Liver (tissue), 8 donors: ENCODE measurements at regions not wholly inside any gene's neighbourhood (a gene's known extent, or its start where the extent isn't known, plus 50 kb on each side); places are given as distances from the start of the nearest gene placed in this dataset.
"Not testable (repeated sequence)": the region's sequence is repeated elsewhere in the genome, so short reads cannot be mapped to it uniquely, and the experiment has no call there.

Source experiments
- DNase-seq: peaks from one replicate; pipeline ENCODE4 v3.0.0-alpha.2; 2017; ENCODE audit warnings: low spot score
- H3K27ac ChIP-seq, 2 donors: one replicate each; pipeline ENCODE4 v1.7.0; 2013; ENCODE audit warnings: inconsistent platforms in 2 of 2, low read length in 2 of 2, control low read depth in 1 of 2, low read depth in 1 of 2, mild to moderate bottlenecking in 1 of 2
- H3K27me3 ChIP-seq, 4 donors: one replicate each; pipeline versions ENCODE4 v1.6.1 to v1.7.0; 2013; ENCODE audit warnings: low read length in 3 of 4, inconsistent platforms in 1 of 4, mild to moderate bottlenecking in 1 of 4, moderate library complexity in 1 of 4; ENCODE audit not compliant: control insufficient read depth in 4 of 4, insufficient read depth in 4 of 4
- H3K36me3 ChIP-seq, 4 donors: one replicate each; pipeline versions ENCODE4 v1.6.1 to v1.7.0; 2013; ENCODE audit warnings: low read length in 3 of 4, mild to moderate bottlenecking in 3 of 4, low read depth in 1 of 4, moderate library complexity in 1 of 4; ENCODE audit not compliant: control insufficient read depth in 4 of 4, insufficient read depth in 3 of 4
- H3K4me1 ChIP-seq, 4 donors: one replicate each; pipeline versions ENCODE4 v1.6.1 to v1.7.0; 2013; ENCODE audit warnings: low read length in 3 of 4, mild to moderate bottlenecking in 3 of 4, moderate library complexity in 1 of 4; ENCODE audit not compliant: control insufficient read depth in 4 of 4, insufficient read depth in 4 of 4
- H3K4me3 ChIP-seq, 3 donors: one replicate each; pipeline versions ENCODE4 v1.6.1 to v1.7.0; 2013; ENCODE audit warnings: low read length in 3 of 3, control low read depth in 1 of 3, low read depth in 1 of 3, mild to moderate bottlenecking in 1 of 3
- H3K9ac ChIP-seq, 2 donors: one replicate each; pipeline ENCODE4 v1.7.0; 2013; ENCODE audit warnings: low read length in 2 of 2, mild to moderate bottlenecking in 2 of 2, moderate library complexity in 2 of 2, control low read depth in 1 of 2, low read depth in 1 of 2
- H3K9me3 ChIP-seq, 4 donors: one replicate each; pipeline versions ENCODE4 v1.6.1 to v1.7.0; 2013; ENCODE audit warnings: low read length in 3 of 4; ENCODE audit not compliant: control insufficient read depth in 4 of 4
- CTCF ChIP-seq: fragments of 150-350 bp; IDR thresholded peaks from 2 replicates; pipeline ENCODE4 v1.5.1; 2017; ENCODE audit warnings: improper control_type of control experiment, low read depth, low read length; ENCODE audit not compliant: missing input control
- EGR1 ChIP-seq, 2 donors: IDR thresholded peaks; 2 replicates each; pipeline ENCODE4 v1.6.1; 2016 to 2018; ENCODE audit warnings: antibody characterized with exemption in 2 of 2, low read depth in 2 of 2
- FOXA1 ChIP-seq: IDR thresholded peaks from 2 replicates; pipeline ENCODE4 v1.6.1; 2016; ENCODE audit warnings: antibody characterized with exemption
- FOXA2 ChIP-seq: IDR thresholded peaks from 2 replicates; pipeline ENCODE4 v1.6.1; 2016; ENCODE audit warnings: antibody characterized with exemption
- GABPA ChIP-seq, 2 donors: IDR thresholded peaks in 1 of 2; conservative IDR thresholded peaks in 1 of 2; 2 replicates each; pipeline ENCODE4 v1.6.1; 2016; ENCODE audit warnings: antibody characterized with exemption in 2 of 2, mild to moderate bottlenecking in 1 of 2, moderate library complexity in 1 of 2
- HNF4A ChIP-seq, 2 donors: conservative IDR thresholded peaks; 2 replicates each; pipeline ENCODE4 v1.6.1; 2016; ENCODE audit warnings: antibody characterized with exemption in 2 of 2, mild to moderate bottlenecking in 2 of 2
- JUND ChIP-seq, 2 donors: IDR thresholded peaks; 2 replicates each; pipeline ENCODE4 v1.6.1; 2016; ENCODE audit warnings: antibody characterized with exemption in 2 of 2
- MAX ChIP-seq: IDR thresholded peaks from 2 replicates; pipeline ENCODE4 v1.6.1; 2016; ENCODE audit warnings: antibody characterized with exemption
- NR2F2 ChIP-seq: IDR thresholded peaks from 2 replicates; pipeline ENCODE4 v1.6.1; 2016; ENCODE audit warnings: antibody characterized with exemption
- RAD21 ChIP-seq, 2 donors: IDR thresholded peaks; 2 replicates each; pipeline ENCODE4 v1.6.1; 2016; ENCODE audit warnings: antibody characterized with exemption in 2 of 2, mild to moderate bottlenecking in 2 of 2
- RXRA ChIP-seq, 2 donors: IDR thresholded peaks; 2 replicates each; pipeline ENCODE4 v1.6.1; 2017 to 2018; ENCODE audit warnings: antibody characterized with exemption in 2 of 2, mild to moderate bottlenecking in 1 of 2
- SP1 ChIP-seq: IDR thresholded peaks from 2 replicates; pipeline ENCODE4 v1.6.1; 2018; ENCODE audit warnings: antibody characterized with exemption, mild to moderate bottlenecking
- TAF1 ChIP-seq: conservative IDR thresholded peaks from 2 replicates; pipeline ENCODE4 v1.6.1; 2016; ENCODE audit warnings: antibody characterized with exemption, mild to moderate bottlenecking
- YY1 ChIP-seq: IDR thresholded peaks from 2 replicates; pipeline ENCODE4 v1.6.1; 2016; ENCODE audit warnings: antibody characterized with exemption, mild to moderate bottlenecking
- WGBS: extraction: QIAGEN DNeasy Blood & Tissue Kit; methylation state at CpG from one replicate; pipeline ENCODE4 v1.1.7; 2013; 5-methylcytosine and 5-hydroxymethylcytosine counted together
- TF ChIP-seq, protein P1 (sequence below): IDR thresholded peaks from 2 replicates; pipeline ENCODE4 v1.6.1; 2016; ENCODE audit warnings: antibody characterized with exemption
- TF ChIP-seq, protein P2 (sequence below): IDR thresholded peaks from 2 replicates; pipeline ENCODE4 v1.6.1; 2016; ENCODE audit warnings: antibody characterized with exemption
- donor health status: healthy.
- donor health status: healthy.
- donor health status: healthy.
- donor health status: healthy.
- donor health status: healthy.

DNA sequence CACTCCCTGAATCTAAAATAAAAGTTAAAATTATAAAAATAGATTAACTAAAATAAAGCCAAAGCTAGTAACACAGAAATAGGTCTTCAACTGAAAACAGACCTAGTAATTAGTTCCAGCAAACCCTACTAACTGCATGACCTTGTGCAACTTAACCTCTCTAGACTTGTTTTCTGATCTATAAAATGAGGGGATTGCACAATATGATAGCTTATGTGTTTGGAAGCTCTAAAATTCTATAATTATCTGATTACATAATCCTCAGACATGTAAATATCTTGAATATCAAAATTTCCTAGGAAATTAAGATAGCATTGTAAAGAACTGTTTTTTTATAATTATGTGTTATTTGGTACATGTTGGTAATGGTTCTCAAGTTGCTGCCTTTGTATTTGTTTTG is 144.1 kb upstream of the GRIP1 start (continued):
- TF ChIP-seq, protein P1, sequence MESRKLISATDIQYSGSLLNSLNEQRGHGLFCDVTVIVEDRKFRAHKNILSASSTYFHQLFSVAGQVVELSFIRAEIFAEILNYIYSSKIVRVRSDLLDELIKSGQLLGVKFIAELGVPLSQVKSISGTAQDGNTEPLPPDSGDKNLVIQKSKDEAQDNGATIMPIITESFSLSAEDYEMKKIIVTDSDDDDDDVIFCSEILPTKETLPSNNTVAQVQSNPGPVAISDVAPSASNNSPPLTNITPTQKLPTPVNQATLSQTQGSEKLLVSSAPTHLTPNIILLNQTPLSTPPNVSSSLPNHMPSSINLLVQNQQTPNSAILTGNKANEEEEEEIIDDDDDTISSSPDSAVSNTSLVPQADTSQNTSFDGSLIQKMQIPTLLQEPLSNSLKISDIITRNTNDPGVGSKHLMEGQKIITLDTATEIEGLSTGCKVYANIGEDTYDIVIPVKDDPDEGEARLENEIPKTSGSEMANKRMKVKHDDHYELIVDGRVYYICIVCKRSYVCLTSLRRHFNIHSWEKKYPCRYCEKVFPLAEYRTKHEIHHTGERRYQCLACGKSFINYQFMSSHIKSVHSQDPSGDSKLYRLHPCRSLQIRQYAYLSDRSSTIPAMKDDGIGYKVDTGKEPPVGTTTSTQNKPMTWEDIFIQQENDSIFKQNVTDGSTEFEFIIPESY: no peak
- TF ChIP-seq YY1 (no peak), GABPA (IDR thresholded peaks at IDR 0.05 in 1 of 2, conservative IDR thresholded peaks at IDR 0.05 in 1 of 2) (no peak), SP1 (no peak)

DNA sequence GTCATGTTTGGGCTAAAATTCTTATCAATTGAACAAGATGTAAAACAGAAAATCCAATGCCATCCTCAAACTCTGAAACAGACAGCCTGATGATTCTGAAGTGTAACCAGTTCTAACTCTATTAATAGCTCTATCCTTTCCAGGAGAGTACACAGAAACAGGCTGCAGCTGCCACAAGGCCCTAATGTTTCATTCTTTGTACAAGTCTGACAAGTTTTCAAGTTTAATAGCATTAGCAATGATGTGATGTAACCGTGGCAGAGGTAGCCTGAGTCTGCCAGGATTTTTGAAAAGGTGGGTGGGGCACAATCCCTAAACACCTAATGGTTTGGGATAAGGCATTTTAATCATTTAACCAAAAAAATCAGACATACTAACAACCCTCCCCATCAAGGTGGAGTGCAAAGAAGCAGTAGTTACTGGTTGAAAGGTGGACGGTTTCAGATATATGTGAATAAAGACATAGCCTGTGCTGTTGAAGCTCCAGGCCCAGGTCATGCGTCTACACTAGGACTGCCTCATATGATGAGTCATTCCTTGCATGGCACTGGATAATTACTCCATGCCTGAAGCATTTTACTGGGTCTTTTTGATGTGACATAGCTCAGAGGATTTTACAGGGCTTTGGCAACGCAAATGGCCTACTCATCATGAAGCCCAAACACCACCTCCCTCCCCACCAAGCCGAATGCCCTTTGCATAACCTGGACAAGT is 145.1 kb upstream of the GRIP1 start:
- Histone ChIP-seq H3K4me3 (no peak overlapping the region), H3K4me1 (no peaks in the 10 kb centered on the region), H3K27me3 (no peaks in the 10 kb centered on the region), H3K9me3 (peaks cover 0 to 1% (median 0%) of the 10 kb centered on the region in 4 donors), H3K36me3 (no peaks in the 10 kb centered on the region), H3K9ac (no peak overlapping the region), H3K27ac (no peak overlapping the region)
- WGBS: 85% methylated on average over 5 of the region's 5 CpGs
- DNase-seq: no peak
- TF ChIP-seq EGR1 (IDR thresholded peaks at IDR 0.05; ENCODE audit: low read depth in 2 of 2): no peak

GRCh38 chr12:66825921-66826320 is 147.0 kb upstream of the GRIP1 start:
- not testable (repeated sequence) for H3K9ac ChIP-seq, H3K36me3 ChIP-seq, DNase-seq, H3K4me3 ChIP-seq, H3K9me3 ChIP-seq, H3K4me1 ChIP-seq, H3K27me3 ChIP-seq, H3K27ac ChIP-seq
- WGBS: 74% methylated on average over 2 of the region's 2 CpGs

DNA sequence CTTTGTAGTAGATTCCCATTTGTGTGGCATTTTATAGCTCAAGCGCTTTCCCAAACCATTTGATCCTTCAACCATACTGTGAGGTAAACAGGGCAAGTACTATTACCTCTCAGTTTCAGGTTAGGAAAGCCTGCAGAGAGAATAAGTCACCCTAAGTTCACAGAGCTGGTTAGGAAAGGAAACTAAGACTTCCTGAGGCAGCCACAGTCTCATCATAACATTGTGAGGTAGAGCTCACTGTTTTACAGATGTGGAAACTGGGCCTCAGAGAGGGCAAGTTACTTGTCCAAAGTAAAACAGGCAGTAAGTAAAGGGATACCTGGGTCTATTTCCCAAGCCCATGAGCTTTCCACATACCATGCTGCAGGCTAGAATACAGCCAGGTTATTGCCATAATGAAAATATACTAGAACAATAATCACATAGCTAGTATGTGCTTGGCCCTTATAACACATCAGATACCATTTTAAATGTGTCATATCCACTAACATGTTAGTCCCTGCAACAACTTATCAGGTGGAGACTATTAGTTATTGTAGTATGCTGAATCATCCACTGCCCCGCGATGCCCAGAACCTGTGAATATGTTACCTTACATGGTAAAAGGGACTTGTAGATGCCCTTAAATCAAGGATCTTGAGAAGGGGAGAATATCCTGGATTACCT is 150.9 kb upstream of the GRIP1 start:
- no peaks in the 10 kb centered on the region for H3K4me1 ChIP-seq
- WGBS: 90% methylated on average over 3 of the region's 3 CpGs
- no peak overlapping the region for H3K9ac ChIP-seq
- H3K9me3 ChIP-seq: peaks cover 0 to 1% (median 0%) of the 10 kb centered on the region in 4 donors
- no peak overlapping the region for H3K27ac ChIP-seq
- H3K27me3 ChIP-seq: no peaks in the 10 kb centered on the region
- no peak overlapping the region for H3K4me3 ChIP-seq
- no peak for DNase-seq
- no peaks in the 10 kb centered on the region for H3K36me3 ChIP-seq
- TF ChIP-seq EGR1 (IDR thresholded peaks at IDR 0.05; ENCODE audit: low read depth in 2 of 2) (no peak), TAF1 (no peak), JUND (IDR thresholded peaks at IDR 0.05) (no peak), MAX (no peak), NR2F2 (no peak), FOXA2 (no peak), RXRA (IDR thresholded peaks at IDR 0.05) (no peak), SP1 (no peak), RAD21 (IDR thresholded peaks at IDR 0.05) (no peak), YY1 (no peak), CTCF (no peak), FOXA1 (no peak), HNF4A (conservative IDR thresholded peaks at IDR 0.05) (no peak)
- TF ChIP-seq, protein P2, sequence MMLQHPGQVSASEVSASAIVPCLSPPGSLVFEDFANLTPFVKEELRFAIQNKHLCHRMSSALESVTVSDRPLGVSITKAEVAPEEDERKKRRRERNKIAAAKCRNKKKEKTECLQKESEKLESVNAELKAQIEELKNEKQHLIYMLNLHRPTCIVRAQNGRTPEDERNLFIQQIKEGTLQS: no peak
- TF ChIP-seq, protein P1: no peak
